Endometrial microvascular endothelial cells (primary cell): ENCODE measurements at regions not wholly inside any gene's neighbourhood (a gene's known extent, or its start where the extent isn't known, plus 50 kb on each side); places are given as distances from the start of the nearest gene placed in this dataset.

Source experiments
- in situ Hi-C: cut with HindIII; loops from 2 replicates; pipeline ENCODE4 v1.10.0; 2017; ENCODE audit warnings: low sequenced_read_pairs, low pct_unique_long_range_greater_than_20kb; ENCODE audit errors: inconsistent ontology term

- in situ Hi-C loops = no loop called here
Observed at GRCh38 chr20:57999465-58000111, 228.9 kb downstream of the ANKRD60 start.

GRCh38 chr20:57998981-57999464, 229.4 kb downstream of the ANKRD60 start:
- in situ Hi-C loops = no loop called here

- in situ Hi-C loops = no loop called here
Observed at GRCh38 chr20:57998276-57998675, 230.2 kb downstream of the ANKRD60 start.

GRCh38 chr20:57996936-57997890, 231.2 kb downstream of the ANKRD60 start:
- in situ Hi-C loops = no loop called here

GRCh38 chr20:57996465-57996864, 232.0 kb downstream of the ANKRD60 start:
- in situ Hi-C loops = no loop called here

GRCh38 chr20:57995381-57995977, 233.0 kb downstream of the ANKRD60 start:
- in situ Hi-C loops = no loop called here

GRCh38 chr20:57993716-57994431, 234.6 kb downstream of the ANKRD60 start:
- in situ Hi-C loops = no loop called here

GRCh38 chr20:57991211-57991881, 237.1 kb downstream of the ANKRD60 start:
- in situ Hi-C loops = no loop called here

GRCh38 chr20:57990396-57990987, 238.0 kb downstream of the ANKRD60 start:
- in situ Hi-C loops = no loop called here

GRCh38 chr20:57988828-57989227, 239.6 kb downstream of the ANKRD60 start:
- in situ Hi-C loops = no loop called here

- in situ Hi-C loops = no loop called here
Observed at GRCh38 chr20:57988422-57988821, 240.0 kb downstream of the ANKRD60 start.

GRCh38 chr20:57987659-57988058, 240.8 kb downstream of the ANKRD60 start:
- in situ Hi-C loops = no loop called here

GRCh38 chr20:57986666-57987065, 241.8 kb downstream of the ANKRD60 start:
- in situ Hi-C loops = no loop called here

- in situ Hi-C loops = no loop called here
Observed at GRCh38 chr20:57985278-57985677, 243.2 kb downstream of the ANKRD60 start.

- in situ Hi-C loops = no loop called here
Observed at GRCh38 chr20:57983082-57983481, 245.4 kb downstream of the ANKRD60 start.

- in situ Hi-C loops = no loop called here
Observed at GRCh38 chr20:57980506-57980905, 247.9 kb downstream of the ANKRD60 start.

GRCh38 chr20:57977569-57977968, 250.9 kb downstream of the ANKRD60 start:
- in situ Hi-C loops = no loop called here

- in situ Hi-C loops = no loop called here
Observed at GRCh38 chr20:57977141-57977540, 251.3 kb downstream of the ANKRD60 start.
